ENCODE measurements at regions not wholly inside any gene's neighbourhood (a gene's known extent, or its start where the extent isn't known, plus 50 kb on each side); places are given as distances from the start of the nearest gene placed in this dataset.

- no peak for TF ChIP-seq EP300 (IDR thresholded peaks at IDR 0.05; ENCODE audit: borderline replicate concordance)
- no peak for TF ChIP-seq RAD21 (IDR thresholded peaks at IDR 0.05; ENCODE audit: low read depth)
- TF ChIP-seq YY1 (IDR thresholded peaks at IDR 0.05; ENCODE audit: low read depth), result no peak
- TF ChIP-seq USF1 (IDR thresholded peaks at IDR 0.05), result no peak
- TF ChIP-seq TEAD4 (IDR thresholded peaks at IDR 0.05), result no peak
- TF ChIP-seq EGR1 (IDR thresholded peaks at IDR 0.05), result no peak
These were observed 211.7 kb downstream of the TFAP2C start for GRCh38 chr20:56840716-56841261.

GRCh38 chr20:56841346-56841908, 212.3 kb downstream of the TFAP2C start:
- TF ChIP-seq CEBPB (IDR thresholded peaks at IDR 0.05), result no peak
- TF ChIP-seq YY1 (IDR thresholded peaks at IDR 0.05; ENCODE audit: low read depth), result no peak
- no peak for TF ChIP-seq RAD21 (IDR thresholded peaks at IDR 0.05; ENCODE audit: low read depth)

- TF ChIP-seq TCF12 (IDR thresholded peaks at IDR 0.05; ENCODE audit: low read depth) (no peak), CEBPB (IDR thresholded peaks at IDR 0.05) (no peak), NFIC (IDR thresholded peaks at IDR 0.05) (no peak), YY1 (IDR thresholded peaks at IDR 0.05; ENCODE audit: low read depth) (no peak), ZBTB7A (IDR thresholded peaks at IDR 0.05; ENCODE audit: low read depth) (no peak), CREB1 (IDR thresholded peaks at IDR 0.05; ENCODE audit: low read depth) (no peak), USF1 (IDR thresholded peaks at IDR 0.05) (no peak), REST (IDR thresholded peaks at IDR 0.05; ENCODE audit: low read depth) (no peak), RAD21 (IDR thresholded peaks at IDR 0.05; ENCODE audit: low read depth) (no peak), TAF1 (IDR thresholded peaks at IDR 0.05; ENCODE audit: low read depth) (no peak), FOXM1 (IDR thresholded peaks at IDR 0.05; ENCODE audit: borderline replicate concordance, low read depth) (no peak), TEAD4 (IDR thresholded peaks at IDR 0.05) (no peak), EGR1 (IDR thresholded peaks at IDR 0.05) (no peak), EP300 (IDR thresholded peaks at IDR 0.05; ENCODE audit: borderline replicate concordance) (no peak), MAX (IDR thresholded peaks at IDR 0.05) (no peak)
These were observed 212.9 kb downstream of the TFAP2C start for GRCh38 chr20:56842056-56842455.

- TF ChIP-seq TCF12 (IDR thresholded peaks at IDR 0.05; ENCODE audit: low read depth) (no peak), MAX (IDR thresholded peaks at IDR 0.05) (no peak), NFIC (IDR thresholded peaks at IDR 0.05) (no peak), FOXM1 (IDR thresholded peaks at IDR 0.05; ENCODE audit: borderline replicate concordance, low read depth) (no peak), CEBPB (IDR thresholded peaks at IDR 0.05) (no peak), REST (IDR thresholded peaks at IDR 0.05; ENCODE audit: low read depth) (no peak), TEAD4 (IDR thresholded peaks at IDR 0.05) (no peak), CREB1 (IDR thresholded peaks at IDR 0.05; ENCODE audit: low read depth) (no peak), YY1 (IDR thresholded peaks at IDR 0.05; ENCODE audit: low read depth) (no peak), USF1 (IDR thresholded peaks at IDR 0.05) (no peak), TAF1 (IDR thresholded peaks at IDR 0.05; ENCODE audit: low read depth) (no peak), EP300 (IDR thresholded peaks at IDR 0.05; ENCODE audit: borderline replicate concordance) (no peak), ZBTB7A (IDR thresholded peaks at IDR 0.05; ENCODE audit: low read depth) (no peak)
These were observed 214.3 kb downstream of the TFAP2C start for GRCh38 chr20:56843386-56843785.

GRCh38 chr20:56843817-56844216, 214.7 kb downstream of the TFAP2C start:
- TF ChIP-seq REST (IDR thresholded peaks at IDR 0.05; ENCODE audit: low read depth), result no peak
- no peak for TF ChIP-seq TAF1 (IDR thresholded peaks at IDR 0.05; ENCODE audit: low read depth)
- TF ChIP-seq USF1 (IDR thresholded peaks at IDR 0.05), result no peak
- TF ChIP-seq NFIC (IDR thresholded peaks at IDR 0.05), result no peak
- TF ChIP-seq FOXM1 (IDR thresholded peaks at IDR 0.05; ENCODE audit: borderline replicate concordance, low read depth), result no peak
- no peak for TF ChIP-seq MAX (IDR thresholded peaks at IDR 0.05)
- no peak for TF ChIP-seq CEBPB (IDR thresholded peaks at IDR 0.05)
- no peak for TF ChIP-seq RAD21 (IDR thresholded peaks at IDR 0.05; ENCODE audit: low read depth)
- no peak for TF ChIP-seq EGR1 (IDR thresholded peaks at IDR 0.05)
- no peak for TF ChIP-seq TEAD4 (IDR thresholded peaks at IDR 0.05)
- TF ChIP-seq ZBTB7A (IDR thresholded peaks at IDR 0.05; ENCODE audit: low read depth), result no peak
- no peak for TF ChIP-seq CREB1 (IDR thresholded peaks at IDR 0.05; ENCODE audit: low read depth)
- TF ChIP-seq TCF12 (IDR thresholded peaks at IDR 0.05; ENCODE audit: low read depth), result no peak
- no peak for TF ChIP-seq EP300 (IDR thresholded peaks at IDR 0.05; ENCODE audit: borderline replicate concordance)

All from Ishikawa (cell line).